ENCODE measurements at regions not wholly inside any gene's neighbourhood (a gene's known extent, or its start where the extent isn't known, plus 50 kb on each side); places are given as distances from the start of the nearest gene placed in this dataset.

DNA sequence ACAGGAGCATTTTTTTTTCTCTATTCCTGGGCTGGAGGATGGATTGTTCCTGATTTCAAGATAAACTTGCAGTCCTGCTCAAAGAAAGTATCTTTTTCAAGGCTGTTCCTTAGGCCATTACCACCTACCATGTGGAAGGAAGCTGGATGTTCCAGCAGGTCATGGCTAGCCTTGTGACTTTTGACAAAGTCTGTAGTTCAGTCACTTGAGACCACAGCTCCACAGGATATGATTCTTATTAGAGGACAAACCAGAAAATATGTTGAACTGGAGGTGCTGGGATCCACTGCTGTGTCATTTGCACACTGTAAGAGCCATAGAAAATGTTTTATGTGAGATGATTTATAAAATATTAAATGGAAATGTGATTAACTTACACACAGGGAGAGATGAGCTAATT lies 184.2 kb upstream of the ACO1 start:
- Histone ChIP-seq H2AK5ac (ENCODE audit: low read depth, low read length) (no peak overlapping the region), H3K4me1 (ENCODE audit: control insufficient read depth, insufficient read depth, low read length) (no peaks in the 10 kb centered on the region), H3K79me1 (ENCODE audit: low read depth in 1 of 2, low read length in 2 of 2) (no peaks in the 10 kb centered on the region), H2BK5ac (ENCODE audit: low read depth, low read length, poor library complexity, severe bottlenecking) (no peak overlapping the region), H3K27ac (ENCODE audit: insufficient read depth, low read length) (no peak overlapping the region), H2AFZ (replicated peaks; ENCODE audit: low read length, poor library complexity) (no peak overlapping the region), H3K4me3 (ENCODE audit: insufficient read depth, low read depth, low read length) (no peak overlapping the region), H4K91ac (ENCODE audit: insufficient read depth, low read depth, low read length) (no peak overlapping the region), H3K9me3 (ENCODE audit: control insufficient read depth, insufficient read depth, low read length) (peaks cover 3% of the 10 kb centered on the region; the same call in 1 of the 2 replicates), H3K18ac (ENCODE audit: low read depth, low read length) (no peak overlapping the region), H3K9ac (ENCODE audit: low read depth, low read length) (no peak overlapping the region), H3K36me3 (ENCODE audit: control insufficient read depth, insufficient read depth, low read length) (no peaks in the 10 kb centered on the region), H2BK15ac (ENCODE audit: low read depth, low read length) (no peak overlapping the region), H3K4ac (ENCODE audit: low read depth, low read length) (no peak overlapping the region), H2BK20ac (ENCODE audit: low read depth, low read length) (no peak overlapping the region), H3K14ac (replicated peaks; ENCODE audit: low read depth, low read length) (no peak overlapping the region), H3K56ac (ENCODE audit: extremely low read depth, insufficient read depth, low read length) (no peak overlapping the region), H3K27me3 (ENCODE audit: control insufficient read depth, insufficient read depth, low read length) (no peaks in the 10 kb centered on the region), H4K20me1 (ENCODE audit: insufficient read depth, low read length) (no peaks in the 10 kb centered on the region), H4K8ac (ENCODE audit: low read depth in 2 of 2, low read length in 2 of 2) (no peak overlapping the region), H4K5ac (ENCODE audit: low read depth, low read length) (no peak overlapping the region), H3K23ac (ENCODE audit: low read depth, low read length) (no peak overlapping the region), H2AK9ac (replicated peaks; ENCODE audit: low read depth, low read length, poor library complexity) (no peak overlapping the region), H2BK120ac (ENCODE audit: low read depth, low read length) (no peak overlapping the region), H3K9me1 (ENCODE audit: insufficient read depth, low read length) (no peaks in the 10 kb centered on the region), H3K4me2 (ENCODE audit: low read depth, low read length) (no peak overlapping the region)
- intact Hi-C loops (cut with micrococcal nuclease) (no loop called here), dilution Hi-C loops (cut with HindIII; ENCODE audit: low sequenced_read_pairs, unreplicated experiment) (no loop called here), in situ Hi-C loops (cut with MboI; ENCODE audit: low sequenced_read_pairs) (no loop called here)
- TF ChIP-seq, protein P1, sequence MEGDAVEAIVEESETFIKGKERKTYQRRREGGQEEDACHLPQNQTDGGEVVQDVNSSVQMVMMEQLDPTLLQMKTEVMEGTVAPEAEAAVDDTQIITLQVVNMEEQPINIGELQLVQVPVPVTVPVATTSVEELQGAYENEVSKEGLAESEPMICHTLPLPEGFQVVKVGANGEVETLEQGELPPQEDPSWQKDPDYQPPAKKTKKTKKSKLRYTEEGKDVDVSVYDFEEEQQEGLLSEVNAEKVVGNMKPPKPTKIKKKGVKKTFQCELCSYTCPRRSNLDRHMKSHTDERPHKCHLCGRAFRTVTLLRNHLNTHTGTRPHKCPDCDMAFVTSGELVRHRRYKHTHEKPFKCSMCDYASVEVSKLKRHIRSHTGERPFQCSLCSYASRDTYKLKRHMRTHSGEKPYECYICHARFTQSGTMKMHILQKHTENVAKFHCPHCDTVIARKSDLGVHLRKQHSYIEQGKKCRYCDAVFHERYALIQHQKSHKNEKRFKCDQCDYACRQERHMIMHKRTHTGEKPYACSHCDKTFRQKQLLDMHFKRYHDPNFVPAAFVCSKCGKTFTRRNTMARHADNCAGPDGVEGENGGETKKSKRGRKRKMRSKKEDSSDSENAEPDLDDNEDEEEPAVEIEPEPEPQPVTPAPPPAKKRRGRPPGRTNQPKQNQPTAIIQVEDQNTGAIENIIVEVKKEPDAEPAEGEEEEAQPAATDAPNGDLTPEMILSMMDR (conservative IDR thresholded peaks at IDR 0.05; ENCODE audit: low read depth, low read length) = no peak
- TF ChIP-seq, protein P2, sequence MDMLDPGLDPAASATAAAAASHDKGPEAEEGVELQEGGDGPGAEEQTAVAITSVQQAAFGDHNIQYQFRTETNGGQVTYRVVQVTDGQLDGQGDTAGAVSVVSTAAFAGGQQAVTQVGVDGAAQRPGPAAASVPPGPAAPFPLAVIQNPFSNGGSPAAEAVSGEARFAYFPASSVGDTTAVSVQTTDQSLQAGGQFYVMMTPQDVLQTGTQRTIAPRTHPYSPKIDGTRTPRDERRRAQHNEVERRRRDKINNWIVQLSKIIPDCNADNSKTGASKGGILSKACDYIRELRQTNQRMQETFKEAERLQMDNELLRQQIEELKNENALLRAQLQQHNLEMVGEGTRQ (IDR thresholded peaks at IDR 0.05; ENCODE audit: low read depth, low read length) = no peak
- TF ChIP-seq NFE2L2 (IDR thresholded peaks at IDR 0.05; ENCODE audit: low read depth, low read length) (no peak), MAZ (IDR thresholded peaks at IDR 0.05; ENCODE audit: borderline replicate concordance, low read depth, low read length) (no peak), MAFK (IDR thresholded peaks at IDR 0.05; ENCODE audit: low read depth, low read length) (no peak), MXI1 (IDR thresholded peaks at IDR 0.05; ENCODE audit: borderline replicate concordance, low read depth, low read length) (no peak), FOS (IDR thresholded peaks at IDR 0.05; ENCODE audit: low read depth, low read length) (no peak), CHD1 (IDR thresholded peaks at IDR 0.05; ENCODE audit: low read depth, low read length) (no peak)
- TF ChIP-seq, protein P3, sequence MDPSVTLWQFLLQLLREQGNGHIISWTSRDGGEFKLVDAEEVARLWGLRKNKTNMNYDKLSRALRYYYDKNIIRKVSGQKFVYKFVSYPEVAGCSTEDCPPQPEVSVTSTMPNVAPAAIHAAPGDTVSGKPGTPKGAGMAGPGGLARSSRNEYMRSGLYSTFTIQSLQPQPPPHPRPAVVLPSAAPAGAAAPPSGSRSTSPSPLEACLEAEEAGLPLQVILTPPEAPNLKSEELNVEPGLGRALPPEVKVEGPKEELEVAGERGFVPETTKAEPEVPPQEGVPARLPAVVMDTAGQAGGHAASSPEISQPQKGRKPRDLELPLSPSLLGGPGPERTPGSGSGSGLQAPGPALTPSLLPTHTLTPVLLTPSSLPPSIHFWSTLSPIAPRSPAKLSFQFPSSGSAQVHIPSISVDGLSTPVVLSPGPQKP (IDR thresholded peaks at IDR 0.05; ENCODE audit: borderline replicate concordance, low read depth, low read length) = no peak
- no peak for ATAC-seq (ENCODE audit: low read depth)
- BruUV-seq (replicated peaks) = no TSS peak
- ChIA-PET POLR2A (ENCODE audit: unreplicated experiment) (no interaction called here), CTCF (no interaction called here)
- DNase-seq = no peak
